Fibroblast of the aortic adventitia (primary cell): ENCODE measurements at regions not wholly inside any gene's neighbourhood (a gene's known extent, or its start where the extent isn't known, plus 50 kb on each side); places are given as distances from the start of the nearest gene placed in this dataset.

Experiments
- DNase-seq: peaks from one replicate; pipeline ENCODE4 v3.0.0-alpha.2; 2010; ENCODE audit warnings: low read depth
- H3K4me3 ChIP-seq: 2 replicates; pipeline ENCODE4 v1.5.1; 2011; ENCODE audit warnings: low read depth, mild to moderate bottlenecking, control low read depth, low read length, moderate library complexity
- TF ChIP-seq, protein P1 (sequence below): IDR thresholded peaks from 2 replicates; pipeline ENCODE4 v1.5.1; 2011; ENCODE audit warnings: mild to moderate bottlenecking, low read length, control low read depth, inconsistent platforms; ENCODE audit not compliant: insufficient read depth

DNA sequence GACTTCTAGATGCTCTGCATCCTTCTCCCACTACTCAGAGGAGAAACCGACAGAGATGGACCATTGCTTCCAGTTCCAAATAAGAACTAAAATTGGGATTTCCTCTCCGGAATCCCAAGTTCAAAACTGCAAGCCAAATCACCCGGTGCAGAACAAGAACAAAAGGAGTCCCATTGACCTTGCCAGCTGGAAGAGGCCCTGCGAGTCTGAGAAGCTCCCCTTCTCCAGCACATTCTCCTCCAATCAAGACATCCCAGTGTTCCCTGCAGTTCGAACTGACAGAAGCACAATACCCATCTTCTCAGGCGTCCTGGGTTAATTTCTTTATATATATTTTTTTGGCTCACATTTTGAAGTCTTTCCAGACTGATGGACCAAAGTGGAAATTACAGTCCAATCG lies 195.3 kb upstream of the MEIS1 start:
- TF ChIP-seq, protein P1, sequence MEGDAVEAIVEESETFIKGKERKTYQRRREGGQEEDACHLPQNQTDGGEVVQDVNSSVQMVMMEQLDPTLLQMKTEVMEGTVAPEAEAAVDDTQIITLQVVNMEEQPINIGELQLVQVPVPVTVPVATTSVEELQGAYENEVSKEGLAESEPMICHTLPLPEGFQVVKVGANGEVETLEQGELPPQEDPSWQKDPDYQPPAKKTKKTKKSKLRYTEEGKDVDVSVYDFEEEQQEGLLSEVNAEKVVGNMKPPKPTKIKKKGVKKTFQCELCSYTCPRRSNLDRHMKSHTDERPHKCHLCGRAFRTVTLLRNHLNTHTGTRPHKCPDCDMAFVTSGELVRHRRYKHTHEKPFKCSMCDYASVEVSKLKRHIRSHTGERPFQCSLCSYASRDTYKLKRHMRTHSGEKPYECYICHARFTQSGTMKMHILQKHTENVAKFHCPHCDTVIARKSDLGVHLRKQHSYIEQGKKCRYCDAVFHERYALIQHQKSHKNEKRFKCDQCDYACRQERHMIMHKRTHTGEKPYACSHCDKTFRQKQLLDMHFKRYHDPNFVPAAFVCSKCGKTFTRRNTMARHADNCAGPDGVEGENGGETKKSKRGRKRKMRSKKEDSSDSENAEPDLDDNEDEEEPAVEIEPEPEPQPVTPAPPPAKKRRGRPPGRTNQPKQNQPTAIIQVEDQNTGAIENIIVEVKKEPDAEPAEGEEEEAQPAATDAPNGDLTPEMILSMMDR, result no peak
- no peak overlapping the region for H3K4me3 ChIP-seq
- no peak for DNase-seq

DNA sequence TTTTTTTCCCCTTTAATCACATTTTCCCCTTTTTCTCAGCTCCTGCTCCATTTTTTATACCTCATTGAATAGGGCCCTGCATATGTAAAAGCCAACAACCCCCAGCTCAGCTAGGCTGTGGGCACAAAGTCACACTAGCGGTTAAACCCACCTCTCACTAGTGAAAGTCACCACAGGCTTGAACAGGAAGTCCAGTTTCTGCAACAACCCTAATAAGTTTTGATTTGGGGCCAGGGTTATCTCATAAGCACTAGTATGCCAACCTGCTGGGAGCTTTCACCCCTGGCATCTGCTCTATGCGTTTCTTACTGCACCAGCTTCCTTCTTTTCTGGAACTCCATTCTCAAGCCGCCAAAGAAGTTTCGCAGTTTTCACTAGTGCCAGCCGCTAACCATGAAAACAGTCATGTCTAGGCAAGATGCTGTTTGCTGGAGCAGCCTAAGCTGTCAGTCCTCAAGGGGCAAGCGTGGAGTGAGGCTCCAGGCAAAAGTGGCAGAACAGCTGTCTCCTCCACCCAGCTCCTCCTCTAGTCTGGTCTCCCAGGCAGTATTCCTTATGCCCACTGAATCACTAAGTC lies 197.0 kb upstream of the MEIS1 start:
- H3K4me3 ChIP-seq, result no peak overlapping the region
- DNase-seq, result no peak
- TF ChIP-seq, protein P1, result no peak

DNA sequence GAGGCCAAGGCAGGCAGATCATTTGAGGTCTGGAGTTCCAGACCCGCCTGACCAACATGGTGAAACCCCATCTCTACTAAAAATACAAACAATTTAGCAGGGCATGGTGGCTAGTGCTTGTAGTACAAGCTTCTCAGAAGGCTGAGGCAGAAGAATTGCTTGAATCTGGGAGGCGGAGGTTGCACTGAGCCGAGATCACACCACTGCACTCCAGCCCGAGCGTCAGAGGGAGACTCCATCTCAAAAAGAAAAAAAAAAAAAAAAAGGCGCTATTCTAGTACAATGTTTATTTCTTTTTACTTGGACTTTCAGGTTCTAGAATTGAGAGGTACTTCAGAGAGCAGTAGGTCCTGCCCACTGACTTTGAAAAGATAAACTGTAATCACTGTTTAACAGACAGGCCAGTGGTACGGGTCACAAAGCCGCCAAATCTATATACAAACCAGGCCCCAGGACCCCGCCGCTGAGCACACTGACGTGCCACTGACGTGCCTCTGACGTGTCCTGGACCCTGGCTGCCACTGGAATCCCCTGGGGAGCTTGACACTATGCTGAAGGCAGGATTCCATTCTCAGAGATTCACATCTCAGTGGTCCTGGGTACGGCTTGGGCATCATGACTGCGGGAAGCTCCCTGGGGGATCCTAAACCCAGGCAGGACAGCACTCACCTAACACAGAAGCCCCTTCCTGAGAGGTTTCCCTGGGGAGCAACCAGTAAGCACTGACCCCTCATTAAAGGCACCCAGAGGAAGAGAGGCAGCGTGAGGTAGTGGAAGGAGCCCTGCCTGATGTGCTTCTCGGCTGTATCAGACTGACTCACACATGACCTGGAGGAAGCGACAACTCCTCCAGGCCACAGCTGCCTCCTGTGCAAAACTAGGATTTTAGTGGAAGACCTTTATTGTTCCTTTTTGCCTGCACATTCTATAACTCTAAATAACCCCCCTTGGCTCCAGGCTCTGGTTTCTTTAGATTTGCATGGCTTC lies 197.8 kb upstream of the MEIS1 start:
- TF ChIP-seq, protein P1, result no peak
- H3K4me3 ChIP-seq, result no peak overlapping the region
- DNase-seq, result no peak

DNA sequence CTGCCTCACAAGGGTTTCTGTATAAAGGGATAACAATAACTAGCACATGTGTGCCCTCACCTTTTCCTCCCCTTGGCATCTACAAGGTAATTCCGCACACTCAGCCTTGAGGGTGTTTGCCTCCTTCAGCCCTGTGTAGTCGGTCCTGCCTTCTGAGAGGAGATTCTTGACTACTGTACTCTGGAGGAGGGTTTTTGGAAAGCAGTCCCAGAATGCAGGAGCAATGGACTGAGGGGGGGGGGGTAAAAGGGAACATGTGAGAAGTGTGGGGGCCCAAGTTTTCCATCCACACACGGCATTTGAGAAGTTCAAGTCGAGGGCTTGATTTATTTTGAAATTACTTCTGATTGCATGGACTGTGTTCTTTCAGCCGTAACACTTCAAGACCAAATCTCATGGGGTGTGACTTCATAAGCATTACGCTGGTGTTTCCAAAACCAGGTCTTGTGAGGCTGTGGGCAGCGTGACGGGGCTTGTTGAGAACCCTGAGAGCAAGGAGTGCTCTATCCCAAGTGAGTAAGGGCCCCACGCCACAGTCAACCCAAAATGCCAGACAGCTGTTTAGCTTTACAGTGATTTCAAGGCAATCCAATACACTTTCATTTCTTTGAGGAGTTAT lies 198.7 kb upstream of the MEIS1 start:
- TF ChIP-seq, protein P1, result no peak
- DNase-seq, result no peak
- no peak overlapping the region for H3K4me3 ChIP-seq

DNA sequence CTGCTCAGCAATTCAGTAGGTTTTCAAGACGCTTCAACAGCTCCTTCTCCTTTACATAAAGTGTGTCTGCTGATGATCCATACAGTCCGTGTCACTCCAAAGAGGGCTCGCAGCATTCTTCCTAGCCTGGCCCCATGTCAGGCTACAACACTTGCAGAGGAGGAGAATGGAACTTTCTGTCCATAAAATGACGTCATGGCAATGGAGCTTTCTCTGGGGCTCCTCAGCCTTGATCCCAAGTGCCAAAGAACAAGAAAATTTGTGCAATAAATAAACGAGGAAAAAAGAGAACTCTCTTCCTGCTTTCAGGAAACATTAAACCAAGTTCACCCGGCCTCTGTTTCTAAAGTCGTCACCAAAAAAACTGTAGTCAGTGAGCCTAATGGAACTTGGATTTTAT lies 199.5 kb upstream of the MEIS1 start:
- H3K4me3 ChIP-seq, result no peak overlapping the region
- TF ChIP-seq, protein P1, result no peak
- DNase-seq, result no peak

DNA sequence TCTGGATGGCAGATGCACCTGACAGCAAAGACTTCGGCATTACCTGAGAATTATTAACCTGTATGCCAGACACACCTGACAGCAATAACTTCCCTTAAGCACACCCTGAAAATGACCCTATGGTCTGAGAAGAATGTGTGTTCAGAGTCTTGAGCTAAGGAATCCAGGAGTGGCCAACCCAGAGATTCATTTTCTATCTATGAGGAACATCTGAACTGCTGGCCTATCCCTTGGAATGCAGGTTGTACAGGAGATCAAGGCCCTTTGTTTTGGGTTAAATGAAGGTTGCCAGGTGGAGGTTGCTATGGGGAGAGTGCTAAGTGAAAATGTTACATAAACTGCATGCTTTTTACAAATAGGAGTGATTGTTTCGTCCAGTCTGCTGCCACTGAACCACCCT lies 200.9 kb upstream of the MEIS1 start:
- DNase-seq, result no peak
- no peak overlapping the region for H3K4me3 ChIP-seq
- TF ChIP-seq, protein P1, result no peak
